ENCODE measurements at regions not wholly inside any gene's neighbourhood (a gene's known extent, or its start where the extent isn't known, plus 50 kb on each side); places are given as distances from the start of the nearest gene placed in this dataset.

GRCh38 chr13:85486663-85487062 is 312.6 kb downstream of the SLITRK6 start:
- no peak for DNase-seq (ENCODE audit: low spot score)

GRCh38 chr13:85473144-85473543 is 326.1 kb downstream of the SLITRK6 start:
- DNase-seq (ENCODE audit: low spot score): no peak

GRCh38 chr13:85469320-85469719 is 329.9 kb downstream of the SLITRK6 start:
- DNase-seq (ENCODE audit: low spot score): no peak

GRCh38 chr13:85462792-85463425 is 336.3 kb downstream of the SLITRK6 start:
- DNase-seq (ENCODE audit: low spot score): no peak

- DNase-seq (ENCODE audit: low spot score): no peak
These were observed 337.6 kb downstream of the SLITRK6 start for GRCh38 chr13:85461621-85462020.

- no peak for DNase-seq (ENCODE audit: low spot score)
These were observed 353.7 kb downstream of the SLITRK6 start for GRCh38 chr13:85445534-85445933.

- DNase-seq (ENCODE audit: low spot score): no peak
These were observed 357.2 kb downstream of the SLITRK6 start for GRCh38 chr13:85441975-85442374.

GRCh38 chr13:85441364-85441763 is 357.9 kb downstream of the SLITRK6 start:
- no peak for DNase-seq (ENCODE audit: low spot score)

GRCh38 chr13:85436029-85436428 is 363.2 kb downstream of the SLITRK6 start:
- DNase-seq (ENCODE audit: low spot score): no peak

- no peak for DNase-seq (ENCODE audit: low spot score)
These were observed 364.3 kb downstream of the SLITRK6 start for GRCh38 chr13:85434927-85435326.

GRCh38 chr13:85432881-85433280 is 366.3 kb downstream of the SLITRK6 start:
- DNase-seq (ENCODE audit: low spot score): no peak

- DNase-seq (ENCODE audit: low spot score): no peak
These were observed 367.5 kb downstream of the SLITRK6 start for GRCh38 chr13:85431720-85432119.

- no peak for DNase-seq (ENCODE audit: low spot score)
These were observed 368.9 kb downstream of the SLITRK6 start for GRCh38 chr13:85430216-85430794.

- DNase-seq (ENCODE audit: low spot score): no peak
These were observed 371.8 kb downstream of the SLITRK6 start for GRCh38 chr13:85427416-85427815.

- DNase-seq (ENCODE audit: low spot score): no peak
These were observed 379.1 kb downstream of the SLITRK6 start for GRCh38 chr13:85420136-85420535.

- no peak for DNase-seq (ENCODE audit: low spot score)
These were observed 379.6 kb downstream of the SLITRK6 start for GRCh38 chr13:85419611-85420010.

- no peak for DNase-seq (ENCODE audit: low spot score)
These were observed 381.4 kb downstream of the SLITRK6 start for GRCh38 chr13:85417807-85418206.

- DNase-seq (ENCODE audit: low spot score): no peak
These were observed 385.6 kb downstream of the SLITRK6 start for GRCh38 chr13:85413664-85414063.

GRCh38 chr13:85412448-85412847 is 386.8 kb downstream of the SLITRK6 start:
- no peak for DNase-seq (ENCODE audit: low spot score)

- no peak for DNase-seq (ENCODE audit: low spot score)
These were observed 387.6 kb downstream of the SLITRK6 start for GRCh38 chr13:85411591-85411990.

- no peak for DNase-seq (ENCODE audit: low spot score)
These were observed 390.8 kb downstream of the SLITRK6 start for GRCh38 chr13:85408415-85408814.

- no peak for DNase-seq (ENCODE audit: low spot score)
These were observed 392.8 kb downstream of the SLITRK6 start for GRCh38 chr13:85406269-85406975.

- no peak for DNase-seq (ENCODE audit: low spot score)
These were observed 393.8 kb downstream of the SLITRK6 start for GRCh38 chr13:85405316-85405897.
